GM21576 (cell line): ENCODE measurements at regions not wholly inside any gene's neighbourhood (a gene's known extent, or its start where the extent isn't known, plus 50 kb on each side); places are given as distances from the start of the nearest gene placed in this dataset.
"Not testable (repeated sequence)": the region's sequence is repeated elsewhere in the genome, so short reads cannot be mapped to it uniquely, and the experiment has no call there.

Experiments used
- ATAC-seq: cut with Tn5 transposase; IDR thresholded peaks from one replicate; pipeline ENCODE4 v1.9.1; 2021; ENCODE audit warnings: mild to moderate bottlenecking, moderate library complexity; ENCODE audit not compliant: unreplicated experiment

DNA sequence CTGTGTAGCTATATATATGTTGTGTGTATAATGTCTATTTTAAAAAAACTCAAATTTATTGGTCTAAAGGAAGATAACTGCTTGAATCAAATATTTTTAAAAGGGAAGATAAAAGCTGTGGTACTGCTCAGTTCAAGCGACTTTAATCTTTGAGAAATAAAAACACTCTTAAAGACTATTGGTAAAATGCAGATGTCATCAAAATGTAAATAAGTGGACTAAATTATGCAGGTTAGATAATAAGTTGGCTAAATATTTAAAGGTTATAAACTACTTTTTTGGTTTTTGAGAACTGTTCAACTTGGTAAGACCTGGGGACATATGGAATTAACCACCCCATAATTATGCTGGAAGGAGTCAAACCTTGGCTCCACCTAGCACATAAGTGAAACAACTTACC is 144.7 kb upstream of the ITM2A start:
- ATAC-seq, result no peak

DNA sequence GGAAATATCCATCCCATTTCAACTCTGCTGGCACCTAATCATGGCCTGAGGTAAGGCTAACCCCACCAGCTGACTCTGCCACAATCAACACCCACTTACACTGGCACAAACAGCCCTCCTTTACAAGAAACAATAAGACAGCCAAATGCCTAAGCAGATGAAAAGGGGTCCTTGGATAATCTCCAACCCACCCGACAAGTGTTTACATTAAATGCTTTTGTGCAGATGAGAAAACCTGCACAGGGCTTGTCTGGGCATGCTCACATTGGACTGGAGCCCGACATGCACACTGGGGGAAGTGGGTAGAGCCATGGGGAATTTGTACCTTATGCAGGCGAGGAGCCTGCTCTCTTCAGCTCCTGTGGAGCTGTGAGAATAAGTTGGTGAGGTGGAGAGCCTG is 138.9 kb upstream of the ITM2A start:
- ATAC-seq, result no peak

DNA sequence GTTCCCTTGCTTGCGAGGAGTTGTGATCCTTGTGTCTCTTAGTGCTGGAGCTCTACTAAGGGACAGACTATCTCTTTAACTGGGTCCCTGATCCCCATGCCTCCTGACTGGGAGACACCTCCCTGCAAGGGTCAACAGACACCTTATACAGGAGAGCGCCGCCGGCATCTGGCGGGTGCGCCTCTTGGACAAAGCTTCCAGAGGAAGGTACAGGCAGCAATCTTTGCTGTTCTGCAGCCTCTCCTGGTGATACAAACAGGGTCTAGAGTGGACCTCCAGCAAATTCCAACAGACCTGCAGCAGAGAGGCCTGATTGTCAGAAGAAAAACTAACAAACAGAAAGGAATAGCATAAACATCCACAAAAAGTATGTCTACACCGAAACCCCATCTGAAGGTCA is 115.6 kb upstream of the ITM2A start:
- ATAC-seq, result no peak

DNA sequence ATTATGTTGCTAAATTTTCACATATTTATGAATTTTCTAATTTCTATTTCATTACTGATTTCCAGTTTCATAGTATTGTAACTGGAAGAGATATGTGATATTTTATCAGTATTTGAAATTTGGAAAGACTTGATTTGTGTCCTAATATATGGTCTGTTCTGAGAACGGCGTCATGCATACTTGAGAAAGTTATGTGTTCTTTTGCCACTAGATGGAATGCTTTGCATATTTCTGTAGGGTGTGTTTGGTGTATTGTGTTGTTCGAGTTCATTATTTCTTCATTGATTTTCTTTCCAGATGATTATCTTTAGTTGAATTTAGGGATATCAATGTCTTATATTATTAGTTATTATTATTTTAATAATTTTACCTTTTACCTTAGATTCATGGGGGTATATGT is 110.6 kb upstream of the ITM2A start:
- ATAC-seq, result no peak

DNA sequence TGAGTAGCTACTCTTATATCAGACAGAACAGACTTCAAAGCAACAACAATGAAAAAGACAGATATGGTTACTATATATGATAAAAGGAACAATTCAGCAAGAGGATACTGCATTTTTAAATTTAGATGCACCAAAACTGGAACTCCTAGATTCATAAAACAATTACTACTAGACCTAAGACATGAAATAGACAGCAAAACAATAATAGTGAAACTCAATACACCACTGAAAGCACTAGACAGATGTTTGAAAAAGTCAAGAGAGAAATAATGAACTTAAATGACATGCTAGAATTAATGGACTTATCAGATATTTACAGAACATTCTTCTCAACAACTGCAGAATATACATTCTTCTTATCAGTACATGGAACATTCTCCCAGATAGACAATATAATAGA is 99.5 kb upstream of the ITM2A start:
- ATAC-seq, result no peak

DNA sequence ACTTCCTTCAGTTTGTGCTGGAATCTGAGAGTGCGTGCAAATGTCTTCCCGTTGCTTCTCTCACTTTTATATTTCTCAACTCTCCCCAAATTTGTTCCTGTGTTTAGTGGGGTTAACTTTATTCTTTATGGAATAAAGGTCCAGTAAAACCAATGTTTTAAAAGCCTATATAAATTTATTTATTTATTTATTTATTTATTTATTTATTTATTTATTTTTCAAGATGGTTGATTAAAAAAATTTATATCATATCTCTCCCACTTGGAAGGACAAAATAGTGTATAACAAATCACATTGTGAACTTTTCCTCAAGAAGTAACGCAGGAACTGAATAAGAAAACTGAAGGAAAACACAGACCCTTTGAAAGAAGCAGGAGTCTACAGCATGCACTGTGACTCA is 95.3 kb upstream of the ITM2A start:
- ATAC-seq, result no peak

DNA sequence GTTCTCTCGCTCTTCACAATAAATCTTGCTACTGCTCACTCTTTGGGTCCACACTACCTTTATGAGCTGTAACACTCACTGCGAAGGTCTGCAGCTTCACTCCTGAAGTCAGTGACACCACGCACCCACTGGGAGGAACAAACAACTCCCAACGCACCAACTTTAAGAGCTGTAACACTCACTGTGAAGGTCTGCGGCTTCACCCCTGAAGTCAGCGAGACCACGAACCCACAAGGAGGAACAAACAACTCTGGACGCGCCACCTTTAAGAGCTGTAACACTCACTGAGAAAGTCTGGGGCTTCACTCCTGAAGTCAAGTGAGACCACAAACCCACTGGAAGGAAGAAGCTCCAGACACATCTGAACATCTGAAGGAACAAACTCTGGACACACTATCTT is 89.5 kb upstream of the ITM2A start:
- ATAC-seq, result not testable (repeated sequence)

DNA sequence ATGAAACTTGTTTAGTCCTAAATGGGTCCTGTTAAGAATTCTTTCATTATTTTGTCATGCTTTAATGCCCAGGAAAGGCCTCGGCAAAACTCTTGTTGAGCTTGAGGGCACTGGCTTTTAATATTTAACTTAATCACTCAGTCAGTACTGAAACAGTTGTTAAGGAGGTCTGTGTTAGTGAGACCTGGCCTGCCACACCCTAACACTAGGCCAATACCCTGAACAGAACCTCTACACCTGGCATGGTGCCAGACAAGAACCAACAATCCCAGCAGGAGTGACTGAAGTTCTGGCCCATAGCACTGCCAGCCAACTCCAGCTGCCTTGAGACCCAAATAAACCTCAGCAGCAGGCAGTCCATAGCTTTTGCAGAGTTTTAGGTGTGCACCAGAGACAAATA is 85.7 kb upstream of the ITM2A start:
- ATAC-seq, result no peak

DNA sequence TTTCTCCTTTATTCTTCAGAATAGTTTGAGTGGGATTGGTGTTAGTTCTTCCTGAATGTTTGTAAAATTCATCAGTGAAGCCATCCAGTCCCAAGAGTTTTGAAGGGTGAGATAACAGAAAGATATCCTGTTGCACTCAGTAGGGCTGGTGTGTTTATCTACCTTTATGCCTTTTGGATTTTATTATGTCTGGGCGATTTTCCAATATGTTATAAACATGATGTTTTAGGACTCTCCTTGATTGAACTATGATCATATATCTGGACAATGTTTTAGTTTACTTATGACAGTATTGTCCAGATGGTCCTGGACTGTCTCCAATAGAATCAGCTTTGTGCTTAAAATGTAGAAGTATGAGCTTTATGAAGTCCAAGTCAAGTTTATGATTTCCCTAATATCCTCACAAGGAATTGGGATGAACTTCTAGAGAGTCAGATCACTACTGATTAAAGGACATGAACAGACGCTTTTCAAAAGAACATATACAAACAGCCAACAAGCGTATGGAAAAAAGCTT is 77.6 kb upstream of the ITM2A start:
- ATAC-seq, result no peak

DNA sequence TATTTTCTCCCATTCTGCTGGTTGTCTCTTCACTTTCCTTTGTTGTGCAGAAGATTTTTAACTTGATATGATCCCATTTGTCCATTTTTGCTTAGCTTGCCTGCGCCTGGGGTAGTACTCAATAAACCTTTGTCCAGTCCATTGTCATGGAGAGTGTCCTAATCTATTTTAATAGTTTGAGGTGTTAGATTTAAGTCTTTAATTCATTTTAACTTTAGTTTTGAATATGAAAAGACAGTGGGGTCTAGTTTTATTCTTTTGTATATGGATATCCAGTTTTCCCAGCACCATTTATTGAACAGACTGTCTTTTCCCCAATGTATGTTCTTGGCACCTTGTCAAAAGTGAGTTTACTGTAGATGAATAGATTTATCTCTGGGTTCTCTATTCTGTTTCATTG is 76.0 kb upstream of the ITM2A start:
- ATAC-seq, result no peak

DNA sequence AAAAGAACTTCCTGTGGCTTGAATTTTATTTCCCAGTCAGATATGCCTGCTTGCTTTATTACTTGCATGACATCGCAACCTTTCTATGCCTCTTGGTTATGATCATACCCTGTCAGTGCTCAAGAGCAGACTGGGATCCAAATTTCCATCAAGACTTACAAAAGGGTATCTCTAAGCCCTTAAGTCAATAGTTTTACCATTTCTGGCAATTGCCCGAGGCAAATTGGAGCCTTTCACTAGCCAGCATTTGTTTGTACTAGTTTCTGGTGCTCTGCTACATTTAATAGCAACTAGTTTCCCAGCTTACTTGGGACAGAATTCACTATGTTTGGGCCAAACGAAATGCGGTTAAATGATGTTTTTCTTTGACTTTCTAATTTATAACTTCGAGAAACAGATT is 73.2 kb upstream of the ITM2A start:
- ATAC-seq, result no peak
